HG02588 (cell line): ENCODE measurements at regions not wholly inside any gene's neighbourhood (a gene's known extent, or its start where the extent isn't known, plus 50 kb on each side); places are given as distances from the start of the nearest gene placed in this dataset.

Experiments
- ATAC-seq: cut with Tn5 transposase; IDR thresholded peaks from one replicate; pipeline ENCODE4 v1.9.1; 2021; ENCODE audit warnings: mild to moderate bottlenecking, moderate library complexity; ENCODE audit not compliant: unreplicated experiment

DNA sequence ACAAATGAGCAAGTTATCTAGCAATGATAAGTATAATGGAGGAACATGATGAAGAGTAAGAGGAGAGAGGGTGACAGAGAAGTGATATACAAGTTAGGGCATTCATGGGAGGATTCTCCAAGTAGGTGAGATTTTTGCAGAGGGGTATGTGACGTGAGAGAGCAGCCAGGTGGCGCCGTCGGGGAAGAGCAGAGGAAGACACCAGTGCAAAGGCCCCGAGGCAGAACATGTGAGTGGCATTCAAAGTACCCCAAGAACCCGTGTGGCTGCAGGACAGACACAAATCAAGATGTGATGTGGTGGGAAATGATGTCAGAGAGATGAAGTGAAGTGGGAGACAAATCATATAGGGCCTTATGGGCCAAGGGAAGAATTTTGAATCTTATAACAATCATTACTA lies 81.8 kb upstream of the GRM7 start:
- no peak for ATAC-seq

GRCh38 chr3:6781092-6781491 lies 79.8 kb upstream of the GRM7 start:
- ATAC-seq, result no peak

GRCh38 chr3:6785726-6786125 lies 75.2 kb upstream of the GRM7 start:
- no peak for ATAC-seq

- ATAC-seq, result no peak
Measured at GRCh38 chr3:6791161-6791560, 69.8 kb upstream of the GRM7 start.

DNA sequence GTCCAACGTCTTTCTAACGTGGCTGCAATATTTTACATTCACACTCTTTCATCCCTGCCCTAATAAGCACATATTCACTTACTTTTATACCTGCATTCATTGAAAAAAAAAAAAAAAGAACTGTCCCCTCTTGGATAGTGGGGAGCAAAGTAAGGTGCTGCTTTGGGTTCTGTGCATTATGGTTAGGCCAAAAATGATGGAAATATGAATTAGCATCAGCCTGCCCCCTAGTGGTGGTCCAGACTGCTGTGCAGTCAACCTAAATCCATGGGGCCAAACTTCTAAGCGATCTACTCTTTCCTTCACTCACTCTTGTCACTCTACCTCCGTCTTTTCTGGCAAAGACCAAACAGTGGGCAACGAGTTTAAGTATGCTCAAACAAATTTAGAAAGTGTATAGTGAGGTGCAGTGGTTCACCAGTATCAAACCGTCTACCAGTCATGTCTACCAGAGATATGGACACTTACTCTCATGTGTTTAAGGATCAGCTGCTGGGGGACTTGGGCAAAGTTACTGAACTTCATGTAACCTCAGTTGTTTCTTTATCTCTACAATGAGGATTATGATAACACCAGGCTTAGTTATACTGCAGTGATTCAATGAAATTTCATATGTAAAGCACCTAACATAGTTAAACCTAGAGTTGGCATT lies 61.5 kb upstream of the GRM7 start:
- ATAC-seq, result peak; percentile 86

- no peak for ATAC-seq
Measured at GRCh38 chr3:6803619-6804018, 57.3 kb upstream of the GRM7 start.

DNA sequence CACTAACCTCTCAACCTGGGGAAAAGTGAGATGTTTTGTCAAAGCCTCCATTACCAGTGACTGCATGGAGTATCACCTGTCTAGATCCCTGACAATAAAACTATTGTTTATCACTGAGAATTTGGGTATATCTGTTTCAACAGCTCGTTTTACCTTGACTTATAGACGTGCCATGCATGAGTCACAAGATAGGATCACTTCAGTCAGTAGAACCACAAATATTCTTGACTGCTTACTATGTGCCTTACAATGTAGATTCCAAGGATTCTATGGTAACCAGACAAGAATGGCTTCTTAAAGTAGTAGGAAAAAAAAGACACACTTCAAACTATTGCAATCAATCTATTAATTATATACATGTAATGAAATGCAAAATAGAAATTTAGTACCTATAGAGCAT lies 55.7 kb upstream of the GRM7 start:
- no peak for ATAC-seq

- ATAC-seq, result no peak
Measured at GRCh38 chr3:6806991-6807390, 53.9 kb upstream of the GRM7 start.

DNA sequence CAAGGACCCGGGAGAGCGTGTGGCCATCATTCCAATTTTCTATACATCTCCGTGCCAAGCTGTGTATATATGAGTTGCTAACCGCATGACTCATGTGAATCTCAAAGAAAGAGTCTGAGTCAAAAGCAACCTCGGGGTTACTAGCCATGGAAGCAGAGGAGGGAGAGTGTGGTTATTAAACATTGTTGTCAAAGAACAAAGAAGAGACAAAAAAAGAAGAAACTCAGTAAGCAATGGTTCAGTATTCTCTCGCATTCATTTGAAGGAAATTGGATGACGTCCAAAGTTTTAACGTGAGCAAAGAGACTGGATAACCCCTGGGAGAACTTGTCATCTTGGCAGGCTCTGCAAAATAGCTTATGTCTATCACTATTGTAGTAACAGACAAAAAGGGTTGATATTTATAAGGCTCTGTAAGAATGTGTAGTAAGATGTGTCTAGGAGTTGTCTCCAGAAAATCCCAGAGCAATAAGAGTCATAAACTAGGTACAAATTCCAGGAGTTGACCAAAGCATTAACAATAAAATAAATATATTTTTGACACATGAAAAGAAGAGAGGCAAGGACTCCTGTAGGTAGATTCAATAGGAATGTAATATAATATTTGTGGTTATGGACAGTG lies 52.8 kb upstream of the GRM7 start:
- no peak for ATAC-seq

DNA sequence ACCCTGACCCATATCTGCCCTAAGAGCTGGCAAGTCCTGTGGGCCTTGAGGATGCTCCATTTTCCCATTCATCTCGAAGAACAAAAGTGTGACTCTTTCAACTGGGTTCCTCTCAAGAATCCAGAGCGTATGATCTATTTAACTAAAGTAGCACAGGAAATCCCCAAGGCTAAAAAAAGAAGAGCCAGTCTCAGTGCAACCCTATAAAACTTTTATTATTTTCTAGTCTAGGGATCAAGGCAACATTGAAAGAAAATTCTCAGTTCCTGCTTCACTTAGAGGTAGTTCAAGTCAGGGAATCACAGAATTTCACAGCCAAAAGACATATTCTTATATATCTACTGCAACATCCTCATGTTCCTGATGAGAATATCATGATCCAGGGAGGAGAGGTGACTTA lies 51.6 kb upstream of the GRM7 start:
- no peak for ATAC-seq
